GM15510 (cell line): ENCODE measurements at regions not wholly inside any gene's neighbourhood (a gene's known extent, or its start where the extent isn't known, plus 50 kb on each side); places are given as distances from the start of the nearest gene placed in this dataset.

Experiments
- POLR2A ChIP-seq: IDR thresholded peaks from 3 replicates; pipeline ENCODE4 v1.6.1; 2011; ENCODE audit warnings: borderline replicate concordance; ENCODE audit not compliant: insufficient read length; ENCODE audit errors: extremely low read depth

DNA sequence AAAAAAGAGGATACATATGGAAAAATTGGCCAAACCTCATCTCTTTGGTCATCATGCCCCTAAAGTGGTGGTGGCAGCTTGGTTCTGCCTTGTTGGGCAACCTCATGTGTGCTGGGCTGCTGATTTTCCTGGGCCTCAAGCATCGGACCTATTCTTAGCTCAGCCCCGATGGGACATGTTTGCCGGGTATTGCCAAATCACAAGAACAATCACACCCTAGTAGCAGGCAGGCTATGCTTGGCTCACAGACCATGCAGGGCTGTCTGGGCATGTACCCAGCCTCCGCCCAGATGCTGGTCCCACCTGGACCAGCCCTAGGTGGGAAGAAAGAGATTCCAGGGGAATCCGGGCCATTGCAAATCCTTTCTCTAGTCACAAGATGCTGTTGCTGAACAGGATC, 189.4 kb upstream of the FGGY start:
- no peak for TF ChIP-seq POLR2A

DNA sequence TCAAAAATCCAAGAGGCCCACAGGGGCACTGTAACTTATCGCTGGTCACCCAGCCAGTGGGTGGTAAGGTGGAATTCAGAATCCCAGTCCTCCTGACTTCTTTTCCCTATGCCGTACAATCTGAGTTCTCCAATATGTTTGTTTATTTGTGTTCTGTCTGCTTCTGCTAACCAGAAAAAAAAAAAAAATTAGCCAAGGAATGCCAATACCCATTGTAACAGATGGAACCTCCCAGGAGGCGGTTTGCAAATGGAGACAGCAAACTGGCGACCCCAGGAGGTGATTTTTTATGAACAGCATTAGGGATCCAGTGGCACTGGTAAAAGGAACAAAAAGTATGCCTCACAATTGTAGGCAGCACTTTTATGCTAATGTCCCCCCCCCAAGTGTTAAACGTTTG, 189.0 kb upstream of the FGGY start:
- TF ChIP-seq POLR2A, result no peak

GRCh38 chr1:59108481-59109317, 188.2 kb upstream of the FGGY start:
- TF ChIP-seq POLR2A, result no peak

DNA sequence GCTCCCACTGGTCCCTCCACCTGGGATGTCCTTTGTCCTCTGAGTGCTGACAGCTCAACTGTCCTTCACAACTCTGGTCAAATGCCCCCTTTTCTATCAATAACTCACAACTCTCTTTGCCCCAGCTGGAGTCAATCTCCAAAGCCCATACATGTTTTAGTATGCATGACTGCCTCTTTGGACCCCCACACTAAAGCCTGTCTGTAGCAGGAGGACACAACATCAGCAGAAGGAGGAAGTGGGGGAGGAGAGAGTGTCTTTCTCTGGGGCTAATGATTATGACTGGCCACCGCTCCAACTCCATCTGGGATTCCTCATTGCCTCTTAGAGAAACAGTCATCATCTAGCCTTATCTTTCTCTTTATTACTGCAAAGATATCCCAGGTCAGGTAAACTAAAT, 186.6 kb upstream of the FGGY start:
- no peak for TF ChIP-seq POLR2A

DNA sequence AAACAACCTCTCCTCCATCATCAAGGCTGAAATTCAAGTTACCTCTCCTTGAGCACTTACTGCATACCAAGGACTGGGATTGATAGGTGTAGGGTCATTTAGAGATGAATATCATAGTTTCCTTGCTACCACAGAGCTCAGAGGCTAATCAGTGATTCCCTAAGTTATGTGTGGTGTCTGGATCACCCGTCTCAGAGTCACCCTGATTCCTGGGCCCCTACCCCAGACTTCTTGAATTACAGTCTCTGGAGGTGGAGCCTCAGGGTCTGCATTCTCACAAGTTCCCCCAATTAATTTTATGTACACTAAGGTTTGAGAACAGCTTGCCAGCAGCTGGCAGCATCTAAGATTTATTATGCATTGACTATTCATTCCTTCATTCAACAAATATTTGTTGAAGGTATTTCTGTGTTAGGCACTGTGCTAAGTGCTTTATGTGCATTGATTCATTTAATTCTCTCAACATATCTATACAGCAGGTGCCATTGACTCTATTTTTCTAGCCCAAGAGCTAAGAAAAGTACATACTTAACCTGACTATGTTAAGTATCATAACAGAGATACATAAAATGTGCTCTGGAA, 182.9 kb upstream of the FGGY start:
- no peak for TF ChIP-seq POLR2A

GRCh38 chr1:59115865-59116264, 181.0 kb upstream of the FGGY start:
- TF ChIP-seq POLR2A, result no peak

- TF ChIP-seq POLR2A, result no peak
Observed at GRCh38 chr1:59116920-59117542, 179.9 kb upstream of the FGGY start.

- TF ChIP-seq POLR2A, result no peak
Observed at GRCh38 chr1:59122527-59122926, 174.4 kb upstream of the FGGY start.

DNA sequence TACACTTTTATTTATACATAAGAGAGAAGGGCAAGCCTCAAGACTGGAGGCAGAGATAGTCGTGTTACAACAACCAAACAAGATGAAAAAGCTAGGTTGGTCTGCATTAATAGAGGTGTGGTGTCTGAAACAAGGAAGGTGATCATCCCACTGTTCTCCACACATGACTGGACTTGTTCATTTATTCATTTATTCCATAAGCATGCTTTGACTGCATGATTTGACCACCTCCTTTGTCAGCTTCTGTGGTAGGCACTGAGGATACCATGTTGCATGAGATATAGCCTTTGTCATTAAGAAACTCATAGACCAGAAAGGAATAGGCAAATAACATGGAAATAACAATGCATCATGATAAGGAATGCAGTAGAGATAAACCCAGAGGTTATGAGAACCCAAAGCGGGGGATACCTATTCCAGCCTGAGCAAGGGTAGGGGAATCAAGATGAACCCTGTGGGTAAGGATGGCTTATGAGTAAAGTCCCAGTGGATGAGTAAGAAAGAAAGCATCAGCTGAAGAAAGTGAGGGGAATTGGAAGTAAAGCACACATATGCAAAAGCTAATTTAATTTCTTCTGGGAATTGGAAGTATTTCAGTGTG, 173.7 kb upstream of the FGGY start:
- no peak for TF ChIP-seq POLR2A

- TF ChIP-seq POLR2A, result no peak
Observed at GRCh38 chr1:59124166-59124565, 172.7 kb upstream of the FGGY start.

- no peak for TF ChIP-seq POLR2A
Observed at GRCh38 chr1:59125154-59125553, 171.7 kb upstream of the FGGY start.

DNA sequence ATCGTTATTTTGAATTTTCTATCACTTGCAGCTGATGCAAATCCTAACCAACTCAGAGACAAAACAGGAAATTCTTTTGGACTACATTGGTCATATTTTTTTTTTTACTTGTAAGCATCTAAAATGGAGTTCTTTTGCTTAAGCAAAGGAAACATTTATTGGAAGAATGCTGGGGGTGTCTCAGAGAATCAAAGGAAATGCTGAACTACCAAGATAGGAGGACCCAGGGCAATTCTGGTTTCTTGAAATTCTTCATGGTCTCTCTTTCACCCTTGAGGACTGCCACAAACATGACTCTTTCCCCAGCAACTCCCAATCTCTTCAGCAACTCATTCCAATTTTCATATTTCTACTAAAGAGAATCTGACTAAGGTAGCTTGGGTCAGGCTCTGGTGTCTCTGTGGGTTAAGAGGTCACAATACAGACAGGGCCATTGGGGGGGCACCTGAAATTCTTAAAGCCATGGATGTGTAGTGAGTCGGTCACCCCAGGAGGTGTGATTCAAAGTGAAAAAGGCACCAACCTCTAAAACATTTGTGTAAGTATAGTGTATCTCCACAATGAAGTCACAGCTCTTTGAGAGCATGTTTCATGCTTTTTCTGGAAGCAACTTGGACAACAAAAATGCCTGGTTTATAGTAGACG, 171.1 kb upstream of the FGGY start:
- no peak for TF ChIP-seq POLR2A

- no peak for TF ChIP-seq POLR2A
Observed at GRCh38 chr1:59126366-59126765, 170.5 kb upstream of the FGGY start.

GRCh38 chr1:59128239-59128736, 168.6 kb upstream of the FGGY start:
- TF ChIP-seq POLR2A, result no peak

DNA sequence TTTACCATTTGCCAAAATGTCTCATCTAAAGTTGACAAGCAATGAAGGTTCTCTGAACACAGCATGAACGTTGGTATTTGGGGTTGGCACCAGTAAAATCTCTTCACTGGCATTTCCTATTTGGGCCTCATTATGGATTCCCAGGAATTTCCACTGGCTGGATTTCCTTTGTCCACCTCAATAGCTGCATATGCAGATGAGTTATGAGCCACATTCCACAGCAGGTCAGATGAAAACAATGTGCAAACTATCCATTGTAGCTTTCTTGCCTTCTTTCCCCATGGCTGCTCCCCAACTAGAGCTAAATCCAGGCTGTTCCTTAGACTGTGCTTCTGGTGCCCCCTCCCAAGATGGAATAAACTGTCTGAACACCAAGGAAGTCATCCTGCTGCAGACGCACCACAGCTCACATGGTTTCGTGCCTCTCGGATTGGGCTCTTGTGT, 168.1 kb upstream of the FGGY start:
- no peak for TF ChIP-seq POLR2A
